PFSK-1 (cell line): ENCODE measurements at regions not wholly inside any gene's neighbourhood (a gene's known extent, or its start where the extent isn't known, plus 50 kb on each side); places are given as distances from the start of the nearest gene placed in this dataset.

Experiments
- FOXP2 ChIP-seq: optimal IDR thresholded peaks from 2 replicates; pipeline ENCODE3; 2011; ENCODE audit warnings: borderline replicate concordance, control low read depth, inconsistent platforms; ENCODE audit not compliant: insufficient read depth; ENCODE audit errors: extremely low read length, extremely low read depth
- POLR2AphosphoS5 ChIP-seq: IDR thresholded peaks from 2 replicates; pipeline ENCODE4 v1.6.1; 2012; ENCODE audit warnings: low read depth, mild to moderate bottlenecking, control low read depth, low read length, moderate library complexity
- REST ChIP-seq, 2 experiments: IDR thresholded peaks; 2 replicates each; pipeline versions ENCODE4 v1.6.1 to v1.8.0; 2011 to 2012; ENCODE audit warnings: low read depth in 2 of 2, low read length in 2 of 2, control low read depth in 1 of 2, inconsistent platforms in 1 of 2, mild to moderate bottlenecking in 1 of 2, moderate library complexity in 1 of 2; ENCODE audit not compliant: insufficient read depth in 1 of 2
- SIN3A ChIP-seq: IDR thresholded peaks from 2 replicates; pipeline ENCODE4 v1.6.1; 2012; ENCODE audit warnings: mild to moderate bottlenecking, low read length, moderate library complexity, borderline replicate concordance; ENCODE audit not compliant: insufficient read depth
- TAF1 ChIP-seq: IDR thresholded peaks from 2 replicates; pipeline ENCODE4 v1.6.1; 2012; ENCODE audit warnings: low read length, control low read depth, borderline replicate concordance; ENCODE audit not compliant: insufficient read depth

GRCh38 chr5:82353522-82353921, 75.4 kb upstream of the RPS23 start:
- TF ChIP-seq FOXP2 (no peak), POLR2AphosphoS5 (no peak), TAF1 (no peak), REST (IDR thresholded peaks at IDR 0.05; ENCODE audit: insufficient read depth in 1 of 2, low read depth in 2 of 2, low read length in 2 of 2) (no peak), SIN3A (no peak)

GRCh38 chr5:82352146-82352791, 74.1 kb upstream of the RPS23 start:
- TF ChIP-seq SIN3A (no peak), POLR2AphosphoS5 (no peak), REST (IDR thresholded peaks at IDR 0.05; ENCODE audit: insufficient read depth in 1 of 2, low read depth in 2 of 2, low read length in 2 of 2) (no peak), TAF1 (no peak), FOXP2 (no peak)

DNA sequence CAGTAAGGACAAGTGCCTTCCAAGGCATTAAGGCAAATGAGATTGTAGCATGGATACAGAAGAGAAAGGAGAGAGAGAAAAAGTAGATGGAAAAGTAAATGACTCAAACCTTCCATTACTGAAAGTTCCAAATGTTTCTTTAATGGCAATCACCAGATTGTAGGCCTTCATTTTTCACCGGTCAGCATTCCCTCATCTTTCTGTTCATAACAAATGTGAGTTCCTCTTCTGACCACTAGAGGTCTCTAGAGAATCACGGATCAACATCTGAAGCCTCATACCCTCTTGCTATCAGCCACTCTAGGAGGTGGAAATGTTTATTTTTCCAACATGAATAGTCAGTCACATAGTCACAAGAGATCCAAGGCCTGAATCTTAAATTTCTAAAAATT, 73.6 kb upstream of the RPS23 start:
- TF ChIP-seq SIN3A (no peak), REST (IDR thresholded peaks at IDR 0.05; ENCODE audit: insufficient read depth in 1 of 2, low read depth in 2 of 2, low read length in 2 of 2) (no peak), TAF1 (no peak), FOXP2 (no peak), POLR2AphosphoS5 (no peak)

- TF ChIP-seq TAF1: no peak
- no peak for TF ChIP-seq FOXP2
- no peak for TF ChIP-seq SIN3A
- no peak for TF ChIP-seq REST (IDR thresholded peaks at IDR 0.05; ENCODE audit: insufficient read depth in 1 of 2, low read depth in 2 of 2, low read length in 2 of 2)
- no peak for TF ChIP-seq POLR2AphosphoS5
Observed at GRCh38 chr5:82351297-82351696, 73.1 kb upstream of the RPS23 start.
